NT2/D1 (cell line): ENCODE measurements at regions not wholly inside any gene's neighbourhood (a gene's known extent, or its start where the extent isn't known, plus 50 kb on each side); places are given as distances from the start of the nearest gene placed in this dataset.

ENCODE experiments used
- DNase-seq: peaks from one replicate; pipeline ENCODE4 v3.0.0-alpha.2; 2011; ENCODE audit warnings: low read depth, low spot score
- H3K27me3 ChIP-seq: 2 replicates; pipeline ENCODE4 v1.6.0; 2011; ENCODE audit warnings: mild to moderate bottlenecking; ENCODE audit not compliant: insufficient read length, insufficient read depth
- H3K36me3 ChIP-seq: 2 replicates; pipeline ENCODE4 v1.6.1; 2011; ENCODE audit warnings: mild to moderate bottlenecking, low read length, mixed read lengths; ENCODE audit not compliant: insufficient read depth, insufficient read length
- H3K4me1 ChIP-seq: 2 replicates; pipeline ENCODE4 v1.5.1; 2011; ENCODE audit not compliant: insufficient read depth, insufficient read length
- H3K4me3 ChIP-seq: 2 replicates; pipeline ENCODE4 v1.5.1; 2011; ENCODE audit warnings: low read depth; ENCODE audit not compliant: insufficient read length
- H3K9ac ChIP-seq: 2 replicates; pipeline ENCODE4 v1.6.0; 2011; ENCODE audit warnings: low read depth; ENCODE audit not compliant: insufficient read length
- H3K9me3 ChIP-seq: 2 replicates; pipeline ENCODE4 v1.5.1; 2011; ENCODE audit warnings: mild to moderate bottlenecking, low read length; ENCODE audit not compliant: insufficient read depth
- SUZ12 ChIP-seq: IDR thresholded peaks from 2 replicates; pipeline ENCODE4 v1.6.1; 2011; ENCODE audit not compliant: insufficient read length, insufficient read depth; ENCODE audit errors: extremely low read depth
- YY1 ChIP-seq: IDR thresholded peaks from 2 replicates; pipeline ENCODE4 v1.6.1; 2011; ENCODE audit not compliant: insufficient read length, insufficient read depth
- ZNF274 ChIP-seq: IDR thresholded peaks from 2 replicates; pipeline ENCODE4 v1.6.1; 2011; ENCODE audit warnings: mild to moderate bottlenecking, low read depth, low read length

GRCh38 chr2:66849153-66849755 lies 414.3 kb downstream of the MEIS1 start:
- H3K9me3 ChIP-seq = no peaks in the 10 kb centered on the region
- H3K4me1 ChIP-seq = no peaks in the 10 kb centered on the region
- no peaks in the 10 kb centered on the region for H3K27me3 ChIP-seq
- no peaks in the 10 kb centered on the region for H3K36me3 ChIP-seq
- H3K9ac ChIP-seq = no peak overlapping the region
- TF ChIP-seq SUZ12 = no peak
- no peak for TF ChIP-seq ZNF274
- DNase-seq = no peak
- H3K4me3 ChIP-seq = no peak overlapping the region

GRCh38 chr2:66850376-66850775 lies 415.5 kb downstream of the MEIS1 start:
- TF ChIP-seq SUZ12 (no peak), ZNF274 (no peak), YY1 (no peak)
- Histone ChIP-seq H3K27me3 (no peaks in the 10 kb centered on the region), H3K4me3 (no peak overlapping the region), H3K9ac (no peak overlapping the region), H3K36me3 (no peaks in the 10 kb centered on the region), H3K4me1 (no peaks in the 10 kb centered on the region), H3K9me3 (no peaks in the 10 kb centered on the region)
- DNase-seq = no peak

GRCh38 chr2:66851449-66851872 lies 416.5 kb downstream of the MEIS1 start:
- Histone ChIP-seq H3K27me3 (no peaks in the 10 kb centered on the region), H3K4me1 (no peaks in the 10 kb centered on the region), H3K36me3 (no peaks in the 10 kb centered on the region), H3K4me3 (no peak overlapping the region), H3K9ac (no peak overlapping the region), H3K9me3 (no peaks in the 10 kb centered on the region)
- no peak for DNase-seq
- TF ChIP-seq YY1 (no peak), ZNF274 (no peak), SUZ12 (no peak)

- Histone ChIP-seq H3K4me1 (no peaks in the 10 kb centered on the region), H3K9me3 (no peaks in the 10 kb centered on the region), H3K4me3 (no peak overlapping the region), H3K9ac (no peak overlapping the region), H3K36me3 (no peaks in the 10 kb centered on the region), H3K27me3 (no peaks in the 10 kb centered on the region)
- TF ChIP-seq SUZ12 = no peak
- TF ChIP-seq YY1 = no peak
- TF ChIP-seq ZNF274 = no peak
- DNase-seq = no peak
Observed at GRCh38 chr2:66852953-66853352, 418.0 kb downstream of the MEIS1 start.

- no peaks in the 10 kb centered on the region for H3K27me3 ChIP-seq
- H3K9ac ChIP-seq = no peak overlapping the region
- no peak for DNase-seq
- no peaks in the 10 kb centered on the region for H3K36me3 ChIP-seq
- H3K4me1 ChIP-seq = no peaks in the 10 kb centered on the region
- H3K9me3 ChIP-seq = no peaks in the 10 kb centered on the region
- H3K4me3 ChIP-seq = no peak overlapping the region
- TF ChIP-seq ZNF274 (no peak), YY1 (no peak), SUZ12 (no peak)
Observed at GRCh38 chr2:66853585-66853984, 418.7 kb downstream of the MEIS1 start.

- H3K36me3 ChIP-seq = no peaks in the 10 kb centered on the region
- no peak for DNase-seq
- H3K27me3 ChIP-seq = no peaks in the 10 kb centered on the region
- H3K4me1 ChIP-seq = no peaks in the 10 kb centered on the region
- no peak overlapping the region for H3K4me3 ChIP-seq
- TF ChIP-seq SUZ12 = no peak
- no peak for TF ChIP-seq YY1
- TF ChIP-seq ZNF274 = no peak
- H3K9me3 ChIP-seq = no peaks in the 10 kb centered on the region
- no peak overlapping the region for H3K9ac ChIP-seq
Observed at GRCh38 chr2:66854298-66854697, 419.4 kb downstream of the MEIS1 start.

GRCh38 chr2:66862885-66863650 lies 428.1 kb downstream of the MEIS1 start:
- TF ChIP-seq YY1 = no peak
- TF ChIP-seq ZNF274 = no peak
- TF ChIP-seq SUZ12 = no peak
- no peaks in the 10 kb centered on the region for H3K27me3 ChIP-seq
- H3K4me1 ChIP-seq = no peaks in the 10 kb centered on the region
- no peak overlapping the region for H3K4me3 ChIP-seq
- H3K9ac ChIP-seq = no peak overlapping the region
- H3K36me3 ChIP-seq = no peaks in the 10 kb centered on the region
- no peak for DNase-seq
- H3K9me3 ChIP-seq = no peaks in the 10 kb centered on the region

- TF ChIP-seq ZNF274 (no peak), SUZ12 (no peak), YY1 (no peak)
- no peaks in the 10 kb centered on the region for H3K27me3 ChIP-seq
- DNase-seq = no peak
- no peaks in the 10 kb centered on the region for H3K36me3 ChIP-seq
- H3K9me3 ChIP-seq = no peaks in the 10 kb centered on the region
- no peaks in the 10 kb centered on the region for H3K4me1 ChIP-seq
- H3K9ac ChIP-seq = no peak overlapping the region
- H3K4me3 ChIP-seq = no peak overlapping the region
Observed at GRCh38 chr2:66865161-66865560, 430.2 kb downstream of the MEIS1 start.
